Effector memory CD8-positive, alpha-beta T cell (primary cell): ENCODE measurements at regions not wholly inside any gene's neighbourhood (a gene's known extent, or its start where the extent isn't known, plus 50 kb on each side); places are given as distances from the start of the nearest gene placed in this dataset.

Source experiments
- ATAC-seq: fragments of 150-1000 bp; cut with Tn5 transposase; replicated peaks from 2 replicates; pipeline ENCODE4 v1.10.0; 2021; ENCODE audit warnings: mild to moderate bottlenecking, moderate library complexity
- DNase-seq, 3 experiments: peaks; one replicate each; pipeline ENCODE4 v3.0.0; 2021
- H3K27ac Mint-ChIP-seq, 2 donors: one replicate each; pipeline ENCODE4 v1.8.0; 2022; ENCODE audit warnings: mild to moderate bottlenecking in 2 of 2, mixed read lengths in 2 of 2, moderate library complexity in 2 of 2
- H3K27me3 Mint-ChIP-seq, 2 donors: one replicate each; pipeline ENCODE4 v1.8.0; 2022; ENCODE audit warnings: mixed read lengths in 2 of 2
- H3K36me3 Mint-ChIP-seq: one replicate; pipeline ENCODE4 v1.8.0; 2022; ENCODE audit warnings: mild to moderate bottlenecking, moderate library complexity, mixed read lengths; ENCODE audit not compliant: insufficient read depth
- H3K4me1 Mint-ChIP-seq, 2 donors: one replicate each; pipeline ENCODE4 v1.8.0; 2022; ENCODE audit warnings: low read depth in 2 of 2, mixed read lengths in 2 of 2
- H3K4me3 Mint-ChIP-seq, 2 donors: one replicate each; pipeline ENCODE4 v1.8.0; 2022; ENCODE audit warnings: mild to moderate bottlenecking in 2 of 2, mixed read lengths in 2 of 2, moderate library complexity in 2 of 2
- H3K9me3 Mint-ChIP-seq, 2 donors: one replicate each; pipeline ENCODE4 v1.8.0; 2022; ENCODE audit warnings: mixed read lengths in 2 of 2

- peak overlapping the region in 1 of 2 donors; percentile 81 for H3K27ac Mint-ChIP-seq
- H3K4me3 Mint-ChIP-seq: no peak overlapping the region
- peaks cover 2% of the 10 kb centered on the region for H3K36me3 Mint-ChIP-seq
- H3K9me3 Mint-ChIP-seq: no peaks in the 10 kb centered on the region
- H3K27me3 Mint-ChIP-seq: peaks cover 25 to 43% of the 10 kb centered on the region in 2 donors
- peaks cover 3 to 16% of the 10 kb centered on the region in 2 donors for H3K4me1 Mint-ChIP-seq
- peak; percentile 60 for ATAC-seq
- DNase-seq: no peak
These were observed 179.4 kb upstream of the SDK2 start for GRCh38 chr17:73823684-73824083.

GRCh38 chr17:73824321-73824720 is 180.1 kb upstream of the SDK2 start:
- ATAC-seq: no peak
- peaks cover 3 to 17% of the 10 kb centered on the region in 2 donors for H3K4me1 Mint-ChIP-seq
- H3K27ac Mint-ChIP-seq: no peak overlapping the region
- H3K36me3 Mint-ChIP-seq: peaks cover 2% of the 10 kb centered on the region
- H3K4me3 Mint-ChIP-seq: no peak overlapping the region
- DNase-seq: no peak
- H3K9me3 Mint-ChIP-seq: no peaks in the 10 kb centered on the region
- peaks cover 25 to 43% of the 10 kb centered on the region in 2 donors for H3K27me3 Mint-ChIP-seq

- H3K27me3 Mint-ChIP-seq: peaks cover 33 to 42% of the 10 kb centered on the region in 2 donors
- no peak for ATAC-seq
- peaks cover 2% of the 10 kb centered on the region for H3K36me3 Mint-ChIP-seq
- H3K27ac Mint-ChIP-seq: peak overlapping the region in 1 of 2 donors; percentile 2
- H3K9me3 Mint-ChIP-seq: no peaks in the 10 kb centered on the region
- H3K4me3 Mint-ChIP-seq: no peak overlapping the region
- H3K4me1 Mint-ChIP-seq: peaks cover 3 to 24% of the 10 kb centered on the region in 2 donors
- no peak for DNase-seq
These were observed 182.1 kb upstream of the SDK2 start for GRCh38 chr17:73826181-73826871.

- Mint-ChIP-seq H3K36me3 (peaks cover 2% of the 10 kb centered on the region), H3K4me3 (no peak overlapping the region), H3K27ac (peak overlapping the region in 1 of 2 donors; percentile 2), H3K4me1 (peaks cover 3 to 28% of the 10 kb centered on the region in 2 donors), H3K27me3 (peaks cover 30 to 36% of the 10 kb centered on the region in 2 donors), H3K9me3 (no peaks in the 10 kb centered on the region)
- ATAC-seq (no peak), DNase-seq (no peak)
These were observed 182.6 kb upstream of the SDK2 start for GRCh38 chr17:73826872-73827228.

GRCh38 chr17:73827627-73828291 is 183.5 kb upstream of the SDK2 start:
- ATAC-seq (peak; percentile 17), DNase-seq (no peak)
- Mint-ChIP-seq H3K27me3 (peaks cover 21 to 27% of the 10 kb centered on the region in 2 donors), H3K4me1 (peaks cover 3 to 30% of the 10 kb centered on the region in 2 donors), H3K4me3 (peak overlapping the region in 1 of 2 donors; percentile 45), H3K9me3 (no peaks in the 10 kb centered on the region), H3K27ac (peak overlapping the region; percentile 2 to 47), H3K36me3 (peaks cover 2% of the 10 kb centered on the region)

GRCh38 chr17:73829676-73830280 is 185.5 kb upstream of the SDK2 start:
- no peaks in the 10 kb centered on the region for H3K9me3 Mint-ChIP-seq
- H3K36me3 Mint-ChIP-seq: peaks cover 2% of the 10 kb centered on the region
- peaks cover 13 to 18% of the 10 kb centered on the region in 2 donors for H3K27me3 Mint-ChIP-seq
- H3K27ac Mint-ChIP-seq: no peak overlapping the region
- no peak overlapping the region for H3K4me3 Mint-ChIP-seq
- ATAC-seq: no peak
- no peak for DNase-seq
- H3K4me1 Mint-ChIP-seq: peaks cover 3 to 25% of the 10 kb centered on the region in 2 donors

GRCh38 chr17:73831699-73832098 is 187.5 kb upstream of the SDK2 start:
- H3K4me3 Mint-ChIP-seq: no peak overlapping the region
- peaks cover 18 to 20% of the 10 kb centered on the region in 2 donors for H3K27me3 Mint-ChIP-seq
- H3K9me3 Mint-ChIP-seq: no peaks in the 10 kb centered on the region
- ATAC-seq (peak; percentile 63), DNase-seq (no peak)
- H3K27ac Mint-ChIP-seq: no peak overlapping the region
- peaks cover 3 to 25% of the 10 kb centered on the region in 2 donors for H3K4me1 Mint-ChIP-seq
- peaks cover 2% of the 10 kb centered on the region for H3K36me3 Mint-ChIP-seq

GRCh38 chr17:73833775-73834488 is 189.7 kb upstream of the SDK2 start:
- Mint-ChIP-seq H3K27ac (no peak overlapping the region), H3K4me1 (peaks cover 0 to 16% of the 10 kb centered on the region in 2 donors), H3K27me3 (peaks cover 10 to 35% of the 10 kb centered on the region in 2 donors), H3K4me3 (no peak overlapping the region), H3K9me3 (no peaks in the 10 kb centered on the region), H3K36me3 (no peaks in the 10 kb centered on the region)
- DNase-seq (no peak), ATAC-seq (no peak)

- no peaks in the 10 kb centered on the region for H3K36me3 Mint-ChIP-seq
- H3K4me3 Mint-ChIP-seq: no peak overlapping the region
- peaks cover 0 to 13% of the 10 kb centered on the region in 2 donors for H3K4me1 Mint-ChIP-seq
- H3K27ac Mint-ChIP-seq: no peak overlapping the region
- H3K27me3 Mint-ChIP-seq: peaks cover 15 to 44% of the 10 kb centered on the region in 2 donors
- H3K9me3 Mint-ChIP-seq: no peaks in the 10 kb centered on the region
- no peak for DNase-seq
- ATAC-seq: no peak
These were observed 190.6 kb upstream of the SDK2 start for GRCh38 chr17:73834684-73835343.

GRCh38 chr17:73835605-73836004 is 191.4 kb upstream of the SDK2 start:
- Mint-ChIP-seq H3K4me3 (no peak overlapping the region), H3K27me3 (peaks cover 18 to 48% of the 10 kb centered on the region in 2 donors), H3K36me3 (no peaks in the 10 kb centered on the region), H3K27ac (no peak overlapping the region), H3K9me3 (no peaks in the 10 kb centered on the region), H3K4me1 (peaks cover 0 to 12% of the 10 kb centered on the region in 2 donors)
- DNase-seq (no peak), ATAC-seq (no peak)

- Mint-ChIP-seq H3K27ac (no peak overlapping the region), H3K4me3 (no peak overlapping the region), H3K4me1 (no peaks in the 10 kb centered on the region), H3K36me3 (no peaks in the 10 kb centered on the region), H3K27me3 (peaks cover 18 to 50% of the 10 kb centered on the region in 2 donors), H3K9me3 (no peaks in the 10 kb centered on the region)
- DNase-seq (no peak), ATAC-seq (no peak)
These were observed 194.6 kb upstream of the SDK2 start for GRCh38 chr17:73838815-73839214.

GRCh38 chr17:73840829-73841228 is 196.6 kb upstream of the SDK2 start:
- no peaks in the 10 kb centered on the region for H3K4me1 Mint-ChIP-seq
- peaks cover 18 to 70% of the 10 kb centered on the region in 2 donors for H3K27me3 Mint-ChIP-seq
- no peak for ATAC-seq
- H3K27ac Mint-ChIP-seq: no peak overlapping the region
- no peaks in the 10 kb centered on the region for H3K9me3 Mint-ChIP-seq
- no peaks in the 10 kb centered on the region for H3K36me3 Mint-ChIP-seq
- no peak overlapping the region for H3K4me3 Mint-ChIP-seq
- DNase-seq: no peak
